Left ventricle myocardium inferior (tissue), 1 donor: ENCODE measurements at regions not wholly inside any gene's neighbourhood (a gene's known extent, or its start where the extent isn't known, plus 50 kb on each side); places are given as distances from the start of the nearest gene placed in this dataset.

Experiments
- DNase-seq: peaks from one replicate; pipeline ENCODE4 v3.0.0-alpha.2; 2020
- H3K27ac ChIP-seq: fragments of 200-600 bp; replicated peaks from 2 replicates; pipeline ENCODE4 v1.8.0; 2021
- H3K27me3 ChIP-seq: fragments of 200-600 bp; 2 replicates; pipeline ENCODE4 v1.8.0; 2021; ENCODE audit warnings: low read depth
- H3K36me3 ChIP-seq: fragments of 200-600 bp; 2 replicates; pipeline ENCODE4 v1.8.0; 2021
- H3K4me1 ChIP-seq: fragments of 200-600 bp; 2 replicates; pipeline ENCODE4 v1.8.0; 2021
- H3K4me3 ChIP-seq: fragments of 200-600 bp; 2 replicates; pipeline ENCODE4 v1.8.0; 2021; ENCODE audit warnings: mild to moderate bottlenecking, moderate library complexity
- H3K9me3 ChIP-seq: fragments of 200-600 bp; replicated peaks from 2 replicates; pipeline ENCODE4 v1.8.0; 2021
- intact Hi-C: fragments of 100-400 bp; cut with micrococcal nuclease; formaldehyde crosslinking; loops from one replicate; pipeline ENCODE4 v1.11.0; 2022
- TF ChIP-seq, protein P1 (sequence below): fragments of 200-600 bp; IDR thresholded peaks from 2 replicates; pipeline ENCODE4 v1.8.0; 2021; ENCODE audit warnings: antibody characterized with exemption, mild to moderate bottlenecking, borderline replicate concordance
- donor health status: DM: no; HTN: yes; CAD: no; lungs with severe emphysema.

DNA sequence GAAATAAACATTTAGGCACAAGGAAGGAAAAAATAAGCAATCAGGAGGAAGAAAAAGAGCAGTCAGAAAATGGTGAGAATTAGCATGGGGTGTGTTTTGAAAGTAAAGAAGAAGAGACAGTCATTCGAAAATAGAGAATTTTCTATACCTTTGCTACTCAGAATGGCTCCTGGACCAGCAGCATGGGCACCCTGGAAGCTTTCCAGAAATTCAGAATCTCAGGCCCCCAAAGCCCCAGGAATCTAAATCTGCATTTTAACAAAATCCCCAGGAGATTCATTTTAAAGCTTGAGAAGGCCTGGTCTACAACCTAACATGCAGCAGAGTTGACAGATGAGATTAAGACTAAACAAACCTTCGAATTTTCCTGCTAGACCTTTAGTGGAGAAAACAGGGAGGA lies 131.2 kb upstream of the HDAC9 start:
- H3K4me3 ChIP-seq: no peak overlapping the region
- H3K4me1 ChIP-seq: no peaks in the 10 kb centered on the region
- H3K27ac ChIP-seq: no peak overlapping the region
- H3K9me3 ChIP-seq: no peaks in the 10 kb centered on the region
- H3K27me3 ChIP-seq: no peaks in the 10 kb centered on the region
- TF ChIP-seq, protein P1, sequence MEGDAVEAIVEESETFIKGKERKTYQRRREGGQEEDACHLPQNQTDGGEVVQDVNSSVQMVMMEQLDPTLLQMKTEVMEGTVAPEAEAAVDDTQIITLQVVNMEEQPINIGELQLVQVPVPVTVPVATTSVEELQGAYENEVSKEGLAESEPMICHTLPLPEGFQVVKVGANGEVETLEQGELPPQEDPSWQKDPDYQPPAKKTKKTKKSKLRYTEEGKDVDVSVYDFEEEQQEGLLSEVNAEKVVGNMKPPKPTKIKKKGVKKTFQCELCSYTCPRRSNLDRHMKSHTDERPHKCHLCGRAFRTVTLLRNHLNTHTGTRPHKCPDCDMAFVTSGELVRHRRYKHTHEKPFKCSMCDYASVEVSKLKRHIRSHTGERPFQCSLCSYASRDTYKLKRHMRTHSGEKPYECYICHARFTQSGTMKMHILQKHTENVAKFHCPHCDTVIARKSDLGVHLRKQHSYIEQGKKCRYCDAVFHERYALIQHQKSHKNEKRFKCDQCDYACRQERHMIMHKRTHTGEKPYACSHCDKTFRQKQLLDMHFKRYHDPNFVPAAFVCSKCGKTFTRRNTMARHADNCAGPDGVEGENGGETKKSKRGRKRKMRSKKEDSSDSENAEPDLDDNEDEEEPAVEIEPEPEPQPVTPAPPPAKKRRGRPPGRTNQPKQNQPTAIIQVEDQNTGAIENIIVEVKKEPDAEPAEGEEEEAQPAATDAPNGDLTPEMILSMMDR: no peak
- no peaks in the 10 kb centered on the region for H3K36me3 ChIP-seq
- intact Hi-C loops: no loop called here
- no peak for DNase-seq

DNA sequence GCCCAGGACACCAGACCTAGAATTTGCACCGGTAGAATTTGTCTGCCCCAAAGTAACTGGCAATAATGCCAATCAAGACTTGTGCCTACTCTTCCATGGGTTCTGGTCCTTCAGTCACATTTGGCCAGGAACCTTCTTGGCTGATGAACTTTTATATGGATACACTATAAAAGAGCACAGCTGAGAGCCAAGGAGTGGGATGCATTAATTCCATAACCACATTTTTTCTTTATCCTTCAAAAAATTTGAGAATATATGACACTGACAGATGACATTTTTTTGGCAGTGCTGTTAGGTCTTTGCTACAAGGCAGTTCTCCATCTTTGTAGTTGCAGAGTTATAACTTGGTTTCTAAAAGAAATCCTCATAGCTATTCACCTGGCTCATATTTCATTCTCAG lies 129.2 kb upstream of the HDAC9 start:
- TF ChIP-seq, protein P1: no peak
- no peaks in the 10 kb centered on the region for H3K36me3 ChIP-seq
- DNase-seq: no peak

DNA sequence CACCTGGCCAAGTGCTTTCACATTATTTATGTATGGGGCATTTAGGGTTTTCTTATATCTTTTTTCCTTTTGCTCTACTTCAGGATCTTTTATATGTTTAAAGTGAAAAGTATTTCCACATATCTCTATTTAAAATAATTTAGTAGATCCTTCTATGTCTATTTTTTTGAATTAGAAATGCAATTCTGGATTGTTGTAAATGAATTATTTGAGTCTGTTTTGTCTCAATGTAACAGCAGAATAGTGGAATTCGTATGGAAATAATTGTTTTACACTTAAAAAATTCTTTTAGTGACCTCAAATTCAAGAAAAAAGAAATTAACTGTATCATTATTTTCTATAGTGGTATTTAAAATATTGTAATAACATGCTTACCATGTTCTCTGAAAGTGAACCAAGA lies 126.5 kb upstream of the HDAC9 start:
- TF ChIP-seq, protein P1: no peak
- intact Hi-C loops: no loop called here
- Histone ChIP-seq H3K4me1 (peaks cover 6% of the 10 kb centered on the region), H3K9me3 (no peaks in the 10 kb centered on the region), H3K27me3 (no peaks in the 10 kb centered on the region), H3K36me3 (no peaks in the 10 kb centered on the region), H3K4me3 (no peak overlapping the region), H3K27ac (no peak overlapping the region)
- DNase-seq: no peak

More for the DNA sequence above, 129.2 kb upstream of the HDAC9 start:
- no peaks in the 10 kb centered on the region for H3K27me3 ChIP-seq
- H3K4me1 ChIP-seq: no peaks in the 10 kb centered on the region
- intact Hi-C loops: no loop called here
- no peaks in the 10 kb centered on the region for H3K9me3 ChIP-seq
- no peak overlapping the region for H3K4me3 ChIP-seq
- H3K27ac ChIP-seq: no peak overlapping the region

- H3K9me3 ChIP-seq: no peaks in the 10 kb centered on the region
- no peaks in the 10 kb centered on the region for H3K27me3 ChIP-seq
- H3K27ac ChIP-seq: no peak overlapping the region
- peaks cover 11% of the 10 kb centered on the region for H3K4me1 ChIP-seq
- intact Hi-C loops: no loop called here
- no peaks in the 10 kb centered on the region for H3K36me3 ChIP-seq
- TF ChIP-seq, protein P1: no peak
- no peak for DNase-seq
- no peak overlapping the region for H3K4me3 ChIP-seq
Observed at GRCh38 chr7:18370633-18371032, 124.9 kb upstream of the HDAC9 start.

DNA sequence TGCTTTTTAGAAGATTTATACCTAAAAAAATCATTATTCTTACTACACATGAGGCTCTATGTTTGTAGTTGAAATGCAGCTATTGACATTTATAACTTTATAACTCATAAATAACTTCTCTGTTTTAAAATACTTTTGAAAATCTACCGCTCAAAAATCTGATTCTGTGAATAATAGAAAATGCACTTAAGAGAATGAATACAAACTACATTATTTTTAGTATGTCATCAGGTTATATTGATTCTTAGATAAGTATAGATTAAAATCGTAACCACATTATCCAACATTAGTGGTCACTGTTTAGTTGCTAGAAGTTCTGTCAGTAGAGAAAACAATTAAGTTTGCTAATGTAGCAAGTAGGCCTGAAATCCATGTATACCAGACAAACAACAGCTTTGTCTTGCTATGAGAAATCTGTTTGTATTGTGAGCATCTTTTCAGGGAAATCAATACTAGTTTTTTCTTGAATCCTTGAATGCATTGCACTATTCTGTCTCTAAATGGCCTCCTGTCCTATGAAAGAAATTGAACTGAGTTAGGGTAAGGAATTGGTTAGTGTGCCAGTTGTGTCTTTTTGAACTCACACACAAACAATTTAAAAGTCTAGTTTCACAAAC lies 116.5 kb upstream of the HDAC9 start:
- no peaks in the 10 kb centered on the region for H3K9me3 ChIP-seq
- no peaks in the 10 kb centered on the region for H3K36me3 ChIP-seq
- no peak overlapping the region for H3K27ac ChIP-seq
- H3K27me3 ChIP-seq: no peaks in the 10 kb centered on the region
- TF ChIP-seq, protein P1: no peak
- H3K4me1 ChIP-seq: peaks cover 4% of the 10 kb centered on the region
- no peak for DNase-seq
- no peak overlapping the region for H3K4me3 ChIP-seq
- intact Hi-C loops: no loop called here
